ENCODE measurements at regions not wholly inside any gene's neighbourhood (a gene's known extent, or its start where the extent isn't known, plus 50 kb on each side); places are given as distances from the start of the nearest gene placed in this dataset.

DNA sequence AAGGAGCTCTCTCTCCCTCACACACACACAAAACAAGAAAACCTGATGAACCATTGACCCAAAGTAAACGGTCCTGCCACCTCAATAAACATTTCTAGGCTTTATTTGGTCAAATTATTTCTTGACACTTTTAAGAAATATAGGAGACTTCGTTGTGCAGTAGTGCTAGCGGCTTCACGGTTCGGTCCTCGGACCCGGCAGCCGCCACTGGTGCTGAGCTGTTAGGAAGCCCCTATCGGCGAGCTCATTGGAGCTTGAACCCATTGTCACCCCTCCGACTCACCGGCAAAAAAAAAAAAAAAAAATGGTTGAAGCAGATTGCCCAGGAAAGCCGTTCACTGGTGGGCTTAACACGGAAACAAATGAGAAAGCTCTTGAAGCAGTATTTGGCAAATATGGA lies 1695.6 kb upstream of the ACO1 start:
- TF ChIP-seq CTCF (IDR thresholded peaks at IDR 0.05) (no peak), EZH2 (IDR thresholded peaks at IDR 0.05) (no peak)

Data from neural progenitor cell (in vitro differentiated cells).